ENCODE measurements at regions not wholly inside any gene's neighbourhood (a gene's known extent, or its start where the extent isn't known, plus 50 kb on each side); places are given as distances from the start of the nearest gene placed in this dataset.

DNA sequence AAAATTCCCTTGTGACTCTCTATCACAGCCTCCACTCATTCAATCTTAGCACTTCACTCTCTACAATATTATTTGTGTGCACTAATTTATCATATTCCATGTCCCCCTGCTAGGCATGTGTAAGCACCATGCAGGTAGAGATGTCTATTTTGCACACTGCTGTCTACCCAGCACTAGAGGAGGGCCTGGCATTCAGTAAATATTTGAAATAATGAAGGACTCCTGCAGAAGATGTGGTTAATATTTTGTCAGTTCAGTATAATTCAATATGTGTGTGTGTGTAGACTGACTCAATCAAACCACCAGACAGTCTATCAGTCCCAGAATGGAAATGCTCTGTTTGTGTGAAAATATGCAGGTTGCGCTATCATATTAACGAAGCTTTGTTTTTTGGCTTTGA, 313.6 kb upstream of the CDH6 start:
- Histone ChIP-seq H3K27ac (ENCODE audit: low read depth in 2 of 2, low read length in 2 of 2) (no peak overlapping the region), H3K4me3 (ENCODE audit: low read length in 3 of 3) (no peak overlapping the region), H3K4me1 (ENCODE audit: control insufficient read depth in 2 of 3, insufficient read depth in 2 of 3, low read depth in 1 of 3, low read length in 3 of 3) (no peaks in the 10 kb centered on the region), H3K27me3 (ENCODE audit: control insufficient read depth, insufficient read depth, low read length) (no peaks in the 10 kb centered on the region), H3K36me3 (ENCODE audit: control insufficient read depth in 2 of 3, insufficient read depth in 3 of 3, low read length in 3 of 3) (no peaks in the 10 kb centered on the region), H3K9ac (ENCODE audit: low read length in 3 of 3) (no peak overlapping the region), H3K9me3 (ENCODE audit: control insufficient read depth in 2 of 3, insufficient read depth in 1 of 3, low read length in 3 of 3) (no peaks in the 10 kb centered on the region)
- FAIRE-seq (no peak), DNase-seq (no peak)
- TF ChIP-seq, protein P1, sequence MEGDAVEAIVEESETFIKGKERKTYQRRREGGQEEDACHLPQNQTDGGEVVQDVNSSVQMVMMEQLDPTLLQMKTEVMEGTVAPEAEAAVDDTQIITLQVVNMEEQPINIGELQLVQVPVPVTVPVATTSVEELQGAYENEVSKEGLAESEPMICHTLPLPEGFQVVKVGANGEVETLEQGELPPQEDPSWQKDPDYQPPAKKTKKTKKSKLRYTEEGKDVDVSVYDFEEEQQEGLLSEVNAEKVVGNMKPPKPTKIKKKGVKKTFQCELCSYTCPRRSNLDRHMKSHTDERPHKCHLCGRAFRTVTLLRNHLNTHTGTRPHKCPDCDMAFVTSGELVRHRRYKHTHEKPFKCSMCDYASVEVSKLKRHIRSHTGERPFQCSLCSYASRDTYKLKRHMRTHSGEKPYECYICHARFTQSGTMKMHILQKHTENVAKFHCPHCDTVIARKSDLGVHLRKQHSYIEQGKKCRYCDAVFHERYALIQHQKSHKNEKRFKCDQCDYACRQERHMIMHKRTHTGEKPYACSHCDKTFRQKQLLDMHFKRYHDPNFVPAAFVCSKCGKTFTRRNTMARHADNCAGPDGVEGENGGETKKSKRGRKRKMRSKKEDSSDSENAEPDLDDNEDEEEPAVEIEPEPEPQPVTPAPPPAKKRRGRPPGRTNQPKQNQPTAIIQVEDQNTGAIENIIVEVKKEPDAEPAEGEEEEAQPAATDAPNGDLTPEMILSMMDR (IDR thresholded peaks at IDR 0.05; ENCODE audit: borderline replicate concordance, extremely low read depth, insufficient read depth): no peak
- intact Hi-C loops (cut with DNase I): no loop called here

DNA sequence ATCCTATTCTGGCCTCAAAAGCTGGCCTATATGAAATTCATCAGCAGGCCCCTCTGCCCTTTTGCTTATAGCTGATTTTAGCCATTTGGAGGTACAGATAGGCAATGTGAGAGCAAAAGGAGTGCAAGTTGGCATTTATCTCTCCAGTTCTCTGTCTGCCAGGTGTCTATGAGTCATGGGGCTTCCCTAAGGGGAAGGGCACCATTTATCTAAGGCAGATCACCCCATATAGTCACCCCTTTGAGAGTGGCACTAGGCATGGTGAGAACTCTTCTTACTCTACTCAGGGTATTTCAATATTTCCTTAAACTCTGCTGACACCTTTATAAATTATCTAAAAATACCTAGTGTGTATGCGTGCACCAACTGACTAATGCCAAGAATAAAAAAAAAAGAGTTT, 314.7 kb upstream of the CDH6 start:
- TF ChIP-seq, protein P1 (IDR thresholded peaks at IDR 0.05; ENCODE audit: borderline replicate concordance, extremely low read depth, insufficient read depth): no peak
- no peak overlapping the region for H3K27ac ChIP-seq (ENCODE audit: low read depth in 2 of 2, low read length in 2 of 2)
- no peaks in the 10 kb centered on the region for H3K36me3 ChIP-seq (ENCODE audit: control insufficient read depth in 2 of 3, insufficient read depth in 3 of 3, low read length in 3 of 3)
- no peaks in the 10 kb centered on the region for H3K4me1 ChIP-seq (ENCODE audit: control insufficient read depth in 2 of 3, insufficient read depth in 2 of 3, low read depth in 1 of 3, low read length in 3 of 3)
- H3K4me3 ChIP-seq (ENCODE audit: low read length in 3 of 3): no peak overlapping the region
- intact Hi-C loops (cut with DNase I): no loop called here
- no peak overlapping the region for H3K9ac ChIP-seq (ENCODE audit: low read length in 3 of 3)
- H3K27me3 ChIP-seq (ENCODE audit: control insufficient read depth, insufficient read depth, low read length): no peaks in the 10 kb centered on the region
- DNase-seq (no peak), FAIRE-seq (no peak)
- no peaks in the 10 kb centered on the region for H3K9me3 ChIP-seq (ENCODE audit: control insufficient read depth in 2 of 3, insufficient read depth in 1 of 3, low read length in 3 of 3)

DNA sequence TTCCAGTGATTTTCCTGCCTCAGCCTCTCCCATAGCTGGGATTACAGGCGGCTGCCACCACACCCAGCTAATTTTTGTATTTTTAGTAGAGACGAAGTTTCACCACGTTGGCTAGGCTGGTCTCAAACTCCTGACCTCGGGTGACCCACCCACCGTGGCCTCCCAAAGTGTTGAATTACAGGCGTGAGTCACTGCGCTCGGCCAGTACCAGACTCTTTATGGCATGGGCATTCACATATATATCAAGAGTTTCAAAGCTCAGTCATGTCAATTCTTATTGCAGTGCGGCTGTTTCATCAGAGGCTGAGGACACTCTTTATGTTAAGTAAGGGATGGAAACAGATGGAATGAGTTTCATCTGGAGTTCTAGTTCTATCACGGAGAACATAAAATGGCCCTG, 315.2 kb upstream of the CDH6 start:
- Histone ChIP-seq H3K9me3 (ENCODE audit: control insufficient read depth in 2 of 3, insufficient read depth in 1 of 3, low read length in 3 of 3) (no peaks in the 10 kb centered on the region), H3K36me3 (ENCODE audit: control insufficient read depth in 2 of 3, insufficient read depth in 3 of 3, low read length in 3 of 3) (no peaks in the 10 kb centered on the region), H3K27ac (ENCODE audit: low read depth in 2 of 2, low read length in 2 of 2) (no peak overlapping the region), H3K4me1 (ENCODE audit: control insufficient read depth in 2 of 3, insufficient read depth in 2 of 3, low read depth in 1 of 3, low read length in 3 of 3) (no peaks in the 10 kb centered on the region), H3K4me3 (ENCODE audit: low read length in 3 of 3) (no peak overlapping the region), H3K9ac (ENCODE audit: low read length in 3 of 3) (no peak overlapping the region), H3K27me3 (ENCODE audit: control insufficient read depth, insufficient read depth, low read length) (no peaks in the 10 kb centered on the region)
- DNase-seq: no peak
- TF ChIP-seq, protein P1 (IDR thresholded peaks at IDR 0.05; ENCODE audit: borderline replicate concordance, extremely low read depth, insufficient read depth): no peak
- intact Hi-C loops (cut with DNase I): no loop called here
- no peak for FAIRE-seq
